HEK293 (cell line): ENCODE measurements at regions not wholly inside any gene's neighbourhood (a gene's known extent, or its start where the extent isn't known, plus 50 kb on each side); places are given as distances from the start of the nearest gene placed in this dataset.
A peak's percentile ranks its signal among the peaks of the same experiment; 100 is the strongest.

ENCODE experiments used
- CTCF ChIA-PET: fragments of 350-600 bp; formaldehyde crosslinking; extraction: SDS; loops from one replicate; lab custom pipeline; 2021; ENCODE audit warnings: antibody characterized with exemption; lab: Yijun Ruan, JAX
- POLR2A ChIA-PET: fragments of 300-600 bp; formaldehyde crosslinking; extraction: SDS; loops from one replicate; lab custom pipeline; 2020; ENCODE audit warnings: antibody characterized with exemption, inconsistent platforms; lab: Yijun Ruan, JAX
- H3K27ac ChIP-seq: fragments of 200-500 bp; sonication (Bioruptor generic); 2 replicates; pipeline ENCODE4 v1.5.1; 2014; ENCODE audit warnings: low read depth, low read length, control low read depth, inconsistent platforms; ENCODE audit errors: extremely low read depth
- H3K36me3 ChIP-seq, 2 experiments: fragments of 200-500 bp in 1 of 2; sonication (Bioruptor generic) in 1 of 2; 1 replicate in 1 of 2; 2 replicates in 1 of 2; pipeline ENCODE4 v1.5.1; 2014 to 2017; ENCODE audit warnings: inconsistent platforms in 2 of 2, low read length in 2 of 2; ENCODE audit not compliant: control insufficient read depth in 2 of 2, insufficient read depth in 1 of 2
- H3K4me1 ChIP-seq: fragments of 200-500 bp; sonication (Bioruptor generic); 2 replicates; pipeline ENCODE4 v1.5.1; 2014; ENCODE audit warnings: mild to moderate bottlenecking, low read length, inconsistent platforms; ENCODE audit not compliant: control insufficient read depth, insufficient read depth
- H3K4me3 ChIP-seq: 2 replicates; pipeline ENCODE4 v1.5.1; 2011; ENCODE audit warnings: low read depth, mild to moderate bottlenecking, control low read depth, low read length, moderate library complexity
- H3K9me3 ChIP-seq: fragments of 200-500 bp; sonication (Bioruptor generic); 2 replicates; pipeline ENCODE4 v1.5.1; 2014; ENCODE audit warnings: low read depth, low read length, inconsistent platforms; ENCODE audit not compliant: control insufficient read depth, insufficient read depth
- EGR2 ChIP-seq: fragments of 450-650 bp; formaldehyde crosslinking; IDR thresholded peaks from 2 replicates; pipeline ENCODE4 v1.5.1; 2016; ENCODE audit warnings: low read depth, missing biosample characterization, missing genetic modification characterization
- ELK4 ChIP-seq: IDR thresholded peaks from 2 replicates; pipeline ENCODE4 v1.6.1; 2011; ENCODE audit warnings: mild to moderate bottlenecking, low read depth, low read length, borderline replicate concordance
- FEZF1 ChIP-seq: fragments of 450-650 bp; formaldehyde crosslinking; IDR thresholded peaks from 2 replicates; pipeline ENCODE4 v1.5.1; 2016; ENCODE audit warnings: missing biosample characterization, missing genetic modification characterization
- GLI2 ChIP-seq: fragments of 450-650 bp; formaldehyde crosslinking; IDR thresholded peaks from 2 replicates; pipeline ENCODE4; 2017; ENCODE audit warnings: missing biosample characterization, missing genetic modification characterization, low read depth, borderline replicate concordance
- HIC1 ChIP-seq: fragments of 450-650 bp; formaldehyde crosslinking; IDR thresholded peaks from 2 replicates; pipeline ENCODE4 v1.5.1; 2016; ENCODE audit warnings: missing biosample characterization, missing genetic modification characterization
- KLF1 ChIP-seq: fragments of 450-650 bp; formaldehyde crosslinking; IDR thresholded peaks from 2 replicates; pipeline ENCODE4 v1.5.1; 2016; ENCODE audit warnings: missing biosample characterization, missing genetic modification characterization
- KLF10 ChIP-seq: fragments of 450-650 bp; IDR thresholded peaks from 2 replicates; pipeline ENCODE4 v1.5.1; 2018; ENCODE audit warnings: missing biosample characterization, mild to moderate bottlenecking, missing genetic modification characterization
- KLF17 ChIP-seq: fragments of 450-650 bp; formaldehyde crosslinking; IDR thresholded peaks from 2 replicates; pipeline ENCODE4 v1.5.1; 2016; ENCODE audit warnings: missing biosample characterization, missing genetic modification characterization
- REPIN1 ChIP-seq: fragments of 450-650 bp; formaldehyde crosslinking; IDR thresholded peaks from 2 replicates; pipeline ENCODE4 v1.5.1; 2017; ENCODE audit warnings: missing biosample characterization, missing genetic modification characterization, low read depth
- REST ChIP-seq: fragments of 450-650 bp; formaldehyde crosslinking; IDR thresholded peaks from 2 replicates; pipeline ENCODE4 v1.5.1; 2016; ENCODE audit warnings: missing biosample characterization, missing genetic modification characterization
- SCRT2 ChIP-seq: fragments of 450-650 bp; formaldehyde crosslinking; IDR thresholded peaks from 2 replicates; pipeline ENCODE4 v1.5.1; 2016; ENCODE audit warnings: missing biosample characterization, missing genetic modification characterization
- SP2 ChIP-seq: fragments of 450-650 bp; formaldehyde crosslinking; IDR thresholded peaks from 2 replicates; pipeline ENCODE4 v1.5.1; 2016; ENCODE audit warnings: missing biosample characterization, missing genetic modification characterization
- YY1 ChIP-seq: fragments of 450-650 bp; formaldehyde crosslinking; IDR thresholded peaks from 2 replicates; pipeline ENCODE4 v1.5.1; 2018; ENCODE audit warnings: missing biosample characterization, missing genetic modification characterization
- ZBTB49 ChIP-seq: fragments of 450-650 bp; formaldehyde crosslinking; IDR thresholded peaks from 2 replicates; pipeline ENCODE4 v1.5.1; 2016; ENCODE audit warnings: missing biosample characterization, missing genetic modification characterization, low read depth
- ZFP69B ChIP-seq: fragments of 450-650 bp; formaldehyde crosslinking; IDR thresholded peaks from 2 replicates; pipeline ENCODE4 v1.5.1; 2016; ENCODE audit warnings: missing biosample characterization, missing genetic modification characterization
- ZNF175 ChIP-seq: fragments of 450-650 bp; formaldehyde crosslinking; IDR thresholded peaks from 2 replicates; pipeline ENCODE4 v1.5.1; 2016; ENCODE audit warnings: missing biosample characterization, missing genetic modification characterization
- ZNF19 ChIP-seq: fragments of 450-650 bp; formaldehyde crosslinking; IDR thresholded peaks from 2 replicates; pipeline ENCODE4; 2016; ENCODE audit warnings: missing biosample characterization, missing genetic modification characterization, low read depth
- ZNF214 ChIP-seq: fragments of 450-650 bp; formaldehyde crosslinking; IDR thresholded peaks from 2 replicates; pipeline ENCODE4 v1.5.1; 2017; ENCODE audit warnings: missing biosample characterization, mild to moderate bottlenecking, missing genetic modification characterization, borderline replicate concordance
- ZNF221 ChIP-seq: fragments of 450-650 bp; formaldehyde crosslinking; IDR thresholded peaks from 2 replicates; pipeline ENCODE4 v1.5.1; 2017; ENCODE audit warnings: missing biosample characterization, missing genetic modification characterization, borderline replicate concordance
- ZNF223 ChIP-seq: fragments of 450-650 bp; formaldehyde crosslinking; IDR thresholded peaks from 2 replicates; pipeline ENCODE4 v1.5.1; 2016; ENCODE audit warnings: missing biosample characterization, missing genetic modification characterization
- ZNF274 ChIP-seq, 2 experiments: fragments of 200-500 bp in 1 of 2; fragments of 450-650 bp in 1 of 2; sonication (Bioruptor generic) in 1 of 2; formaldehyde crosslinking in 1 of 2; IDR thresholded peaks; 2 replicates each; pipeline versions ENCODE4 v1.5.1 to v1.6.1; 2014 to 2016; ENCODE audit warnings: borderline replicate concordance in 1 of 2, inconsistent platforms in 1 of 2, low read length in 1 of 2, missing biosample characterization in 1 of 2, missing genetic modification characterization in 1 of 2
- ZNF510 ChIP-seq: fragments of 450-650 bp; formaldehyde crosslinking; IDR thresholded peaks from 2 replicates; pipeline ENCODE4 v1.5.1; 2018; ENCODE audit warnings: mild to moderate bottlenecking, missing genetic modification characterization, missing biosample characterization; ENCODE audit not compliant: insufficient replicate concordance
- ZNF639 ChIP-seq: fragments of 450-650 bp; formaldehyde crosslinking; IDR thresholded peaks from 2 replicates; pipeline ENCODE4 v1.5.1; 2016; ENCODE audit warnings: missing biosample characterization, missing genetic modification characterization
- ZNF785 ChIP-seq: fragments of 450-650 bp; formaldehyde crosslinking; IDR thresholded peaks from 2 replicates; pipeline ENCODE4 v1.5.1; 2016; ENCODE audit warnings: missing biosample characterization, missing genetic modification characterization

- Histone ChIP-seq H3K4me3 (peak overlapping the region; percentile 45), H3K9me3 (no peaks in the 10 kb centered on the region), H3K4me1 (no peaks in the 10 kb centered on the region), H3K27ac (peak overlapping the region; percentile 81), H3K36me3 (no peaks in the 10 kb centered on the region; a peak in 1 of 3 replicates)
- POLR2A ChIA-PET, result interaction anchor here (0.6 to 6.3 kb wide), 16 partner anchors 10 to 1131 kb away, joined by 3 to 338 read pairs (median 10); a partner anchor contains a TSS
- CTCF ChIA-PET, result interaction anchor here (0.7 to 2.2 kb wide), 6 partner anchors 12 to 650 kb away, joined by 3 to 9 read pairs (median 6); a partner anchor contains a TSS
- TF ChIP-seq ZBTB49 (tag by site-specific recombination) (no peak), ZNF510 (tag by site-specific recombination) (no peak), FEZF1 (tag by site-specific recombination) (no peak), ZNF214 (tag by site-specific recombination) (no peak), ZNF223 (tag by site-specific recombination) (no peak), GLI2 (tag by site-specific recombination) (no peak), REST (no peak), ELK4 (peak; percentile 23; the same call in 1 of the 2 replicates), ZNF639 (tag by site-specific recombination) (peak; percentile 15; the same call in 1 of the 2 replicates), KLF17 (tag by site-specific recombination) (0 out of 2 replicates have a peak, but pooled peaks have one; percentile 40), SP2 (peak; percentile 58), YY1 (peak; percentile 88), ZNF175 (tag by site-specific recombination) (no peak), REPIN1 (tag by site-specific recombination) (no peak), ZNF274 (IDR thresholded peaks at IDR 0.05; ENCODE audit: low read length) (no peak), ZNF274 (tag by site-specific recombination; IDR thresholded peaks at IDR 0.05; ENCODE audit: borderline replicate concordance) (no peak), HIC1 (tag by site-specific recombination) (peak; percentile 43; the same call in 1 of the 2 replicates), ZNF221 (tag by site-specific recombination) (no peak), SCRT2 (tag by site-specific recombination) (peak; percentile 98), ZFP69B (0 out of 2 replicates have a peak, but pooled peaks have one; percentile 32), EGR2 (no peak), ZNF785 (tag by site-specific recombination) (no peak), KLF1 (tag by site-specific recombination) (no peak), ZNF19 (tag by site-specific recombination) (no peak), KLF10 (tag by site-specific recombination) (peak; percentile 36; the same call in 1 of the 2 replicates)
Measured at GRCh38 chr6:27145731-27146455, 101.6 kb upstream of the PRSS16 start.
